Erythroblast (primary cell): ENCODE measurements at regions not wholly inside any gene's neighbourhood (a gene's known extent, or its start where the extent isn't known, plus 50 kb on each side); places are given as distances from the start of the nearest gene placed in this dataset.
"Not testable (repeated sequence)": the region's sequence is repeated elsewhere in the genome, so short reads cannot be mapped to it uniquely, and the experiment has no call there.

ENCODE experiments used
- DNase-seq, 2 experiments: peaks; one replicate each; lab custom pipeline; 2025; lab: John Stamatoyannopoulos, UW
- GATA1 ChIP-seq: IDR thresholded peaks from 2 replicates; pipeline ENCODE4 v1.6.1; 2011; ENCODE audit warnings: low read depth, mild to moderate bottlenecking, control low read depth, low read length, moderate library complexity
- POLR2A ChIP-seq: IDR thresholded peaks from 2 replicates; pipeline ENCODE4 v1.6.1; 2011; ENCODE audit warnings: mild to moderate bottlenecking, low read length

- TF ChIP-seq POLR2A (no peak), GATA1 (no peak)
- DNase-seq, result no peak
These were observed 554.9 kb upstream of the LRFN5 start for GRCh38 chr14:41051801-41052200.

GRCh38 chr14:41047763-41048162 lies 558.9 kb upstream of the LRFN5 start:
- TF ChIP-seq GATA1 (no peak), POLR2A (no peak)

GRCh38 chr14:41037388-41037787 lies 569.3 kb upstream of the LRFN5 start:
- TF ChIP-seq POLR2A (no peak), GATA1 (no peak)
- no peak for DNase-seq

More at GRCh38 chr14:41047763-41048162, 558.9 kb upstream of the LRFN5 start:
- DNase-seq, result no peak

GRCh38 chr14:41034969-41035368 lies 571.7 kb upstream of the LRFN5 start:
- no peak for DNase-seq
- TF ChIP-seq GATA1, result no peak
- no peak for TF ChIP-seq POLR2A

GRCh38 chr14:41022932-41023331 lies 583.7 kb upstream of the LRFN5 start:
- no peak for DNase-seq
- no peak for TF ChIP-seq GATA1

- no peak for TF ChIP-seq POLR2A
- no peak for TF ChIP-seq GATA1
- no peak for DNase-seq
These were observed 590.5 kb upstream of the LRFN5 start for GRCh38 chr14:41016213-41016612.

- no peak for DNase-seq
- TF ChIP-seq GATA1 (no peak), POLR2A (no peak)
These were observed 606.3 kb upstream of the LRFN5 start for GRCh38 chr14:41000350-41000749.

GRCh38 chr14:40989260-40989659 lies 617.4 kb upstream of the LRFN5 start:
- no peak for DNase-seq
- TF ChIP-seq POLR2A (no peak), GATA1 (no peak)

GRCh38 chr14:40987481-40987880 lies 619.2 kb upstream of the LRFN5 start:
- DNase-seq, result no peak

GRCh38 chr14:40986655-40987054 lies 620.0 kb upstream of the LRFN5 start:
- TF ChIP-seq POLR2A, result no peak
- TF ChIP-seq GATA1, result no peak
- DNase-seq, result no peak

More at GRCh38 chr14:40987481-40987880, 619.2 kb upstream of the LRFN5 start:
- TF ChIP-seq GATA1 (no peak), POLR2A (no peak)

- TF ChIP-seq POLR2A, result no peak
- no peak for TF ChIP-seq GATA1
- no peak for DNase-seq
These were observed 621.1 kb upstream of the LRFN5 start for GRCh38 chr14:40985584-40985983.

GRCh38 chr14:40983604-40984003 lies 623.1 kb upstream of the LRFN5 start:
- TF ChIP-seq POLR2A, result no peak
- no peak for TF ChIP-seq GATA1
- DNase-seq, result no peak

GRCh38 chr14:40981247-40981646 lies 625.4 kb upstream of the LRFN5 start:
- no peak for DNase-seq
- TF ChIP-seq POLR2A (no peak), GATA1 (no peak)

- not testable (repeated sequence) for DNase-seq
These were observed 646.4 kb upstream of the LRFN5 start for GRCh38 chr14:40960257-40960656.

GRCh38 chr14:40955131-40955505 lies 651.6 kb upstream of the LRFN5 start:
- DNase-seq, result no peak
- TF ChIP-seq GATA1, result no peak
- TF ChIP-seq POLR2A, result no peak

- not testable (repeated sequence) for DNase-seq
These were observed 652.1 kb upstream of the LRFN5 start for GRCh38 chr14:40954448-40955130.
